Adrenal gland (tissue), 5 donors: ENCODE measurements at regions not wholly inside any gene's neighbourhood (a gene's known extent, or its start where the extent isn't known, plus 50 kb on each side); places are given as distances from the start of the nearest gene placed in this dataset.

Experiments
- CTCF ChIP-seq, 6 experiments: fragments of 450-650 bp in 4 of 6; fragments of 200-600 bp in 2 of 6; sonication (generic) in 1 of 6; IDR thresholded peaks; 1 replicate in 5 of 6; 2 replicates in 1 of 6; pipeline versions ENCODE4 v1.5.1 to v1.8.0; 2016 to 2021; ENCODE audit warnings: antibody characterized with exemption in 6 of 6, mild to moderate bottlenecking in 2 of 6, moderate library complexity in 1 of 6
- POLR2A ChIP-seq, 2 donors: fragments of 450-650 bp; IDR thresholded peaks; one replicate each; pipeline ENCODE4 v1.6.1; 2017; ENCODE audit warnings: antibody characterized with exemption in 2 of 2, mild to moderate bottlenecking in 2 of 2, moderate library complexity in 1 of 2
- donor health status: DM: no; HTN: no; CAD: no.

- TF ChIP-seq CTCF (IDR thresholded peaks at IDR 0.05), result no peak
- no peak for TF ChIP-seq POLR2A (IDR thresholded peaks at IDR 0.05)
These were observed 435.9 kb upstream of the CHAC2 start for GRCh38 chr2:53331667-53332066.
